ENCODE measurements at regions not wholly inside any gene's neighbourhood (a gene's known extent, or its start where the extent isn't known, plus 50 kb on each side); places are given as distances from the start of the nearest gene placed in this dataset.

DNA sequence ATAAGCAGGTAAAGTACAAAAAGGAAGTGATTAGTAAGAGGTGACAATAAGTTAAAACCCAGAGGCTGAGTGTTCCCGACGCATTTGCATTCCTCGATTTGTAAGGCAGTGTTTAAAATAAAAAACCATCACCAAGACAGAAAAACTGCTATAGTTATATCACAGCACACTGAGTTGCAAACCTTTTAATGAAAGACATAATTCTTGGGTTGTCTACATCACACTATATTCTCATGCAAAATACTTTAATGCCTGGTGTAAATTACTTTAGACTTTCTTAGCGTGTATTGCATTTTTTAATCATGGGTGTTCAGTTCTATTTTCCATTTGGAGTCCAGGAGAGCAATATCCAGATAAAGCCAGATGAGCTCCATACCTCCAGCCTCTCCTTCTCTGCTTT, 458.5 kb downstream of the MTX2 start:
- TF ChIP-seq, protein P1, sequence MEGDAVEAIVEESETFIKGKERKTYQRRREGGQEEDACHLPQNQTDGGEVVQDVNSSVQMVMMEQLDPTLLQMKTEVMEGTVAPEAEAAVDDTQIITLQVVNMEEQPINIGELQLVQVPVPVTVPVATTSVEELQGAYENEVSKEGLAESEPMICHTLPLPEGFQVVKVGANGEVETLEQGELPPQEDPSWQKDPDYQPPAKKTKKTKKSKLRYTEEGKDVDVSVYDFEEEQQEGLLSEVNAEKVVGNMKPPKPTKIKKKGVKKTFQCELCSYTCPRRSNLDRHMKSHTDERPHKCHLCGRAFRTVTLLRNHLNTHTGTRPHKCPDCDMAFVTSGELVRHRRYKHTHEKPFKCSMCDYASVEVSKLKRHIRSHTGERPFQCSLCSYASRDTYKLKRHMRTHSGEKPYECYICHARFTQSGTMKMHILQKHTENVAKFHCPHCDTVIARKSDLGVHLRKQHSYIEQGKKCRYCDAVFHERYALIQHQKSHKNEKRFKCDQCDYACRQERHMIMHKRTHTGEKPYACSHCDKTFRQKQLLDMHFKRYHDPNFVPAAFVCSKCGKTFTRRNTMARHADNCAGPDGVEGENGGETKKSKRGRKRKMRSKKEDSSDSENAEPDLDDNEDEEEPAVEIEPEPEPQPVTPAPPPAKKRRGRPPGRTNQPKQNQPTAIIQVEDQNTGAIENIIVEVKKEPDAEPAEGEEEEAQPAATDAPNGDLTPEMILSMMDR (conservative IDR thresholded peaks at IDR 0.05; ENCODE audit: low read depth, low read length), result no peak
- no peak for TF ChIP-seq EZH2 (IDR thresholded peaks at IDR 0.05; ENCODE audit: low read length, unreplicated experiment)
